Loucy (cell line): ENCODE measurements at regions not wholly inside any gene's neighbourhood (a gene's known extent, or its start where the extent isn't known, plus 50 kb on each side); places are given as distances from the start of the nearest gene placed in this dataset.

Source experiments
- CTCF ChIP-seq: fragments of 200-600 bp; sonication (generic); conservative IDR thresholded peaks from 2 replicates; pipeline ENCODE4 v1.5.1; 2014; ENCODE audit warnings: mild to moderate bottlenecking, antibody characterized with exemption, low read length
- EZH2phosphoT487 ChIP-seq: fragments of 200-600 bp; IDR thresholded peaks from 2 replicates; pipeline ENCODE4 v1.6.1; 2018; ENCODE audit warnings: antibody characterized with exemption, mild to moderate bottlenecking, moderate library complexity, borderline replicate concordance

GRCh38 chr6:69594405-69594804, 202.4 kb downstream of the LMBRD1 start:
- TF ChIP-seq CTCF (no peak), EZH2phosphoT487 (no peak)
